Trophoblast cell (in vitro differentiated cells and primary cell): ENCODE measurements at regions not wholly inside any gene's neighbourhood (a gene's known extent, or its start where the extent isn't known, plus 50 kb on each side); places are given as distances from the start of the nearest gene placed in this dataset.

Experiments
- DNase-seq, 2 donors: peaks; one replicate each; pipeline ENCODE4 v3.0.0-alpha.2; 2016
- H2AFZ ChIP-seq: 2 replicates; pipeline ENCODE4 v1.6.1; 2013; ENCODE audit warnings: low read length, moderate library complexity, mild to moderate bottlenecking; ENCODE audit not compliant: insufficient read depth, poor library complexity
- H2AK5ac ChIP-seq: 2 replicates; pipeline ENCODE4 v1.6.1; 2013; ENCODE audit warnings: mild to moderate bottlenecking, low read length
- H2BK120ac ChIP-seq: 2 replicates; pipeline ENCODE4 v1.6.1; 2013; ENCODE audit warnings: low read length, mild to moderate bottlenecking, moderate library complexity; ENCODE audit not compliant: insufficient read depth, poor library complexity
- H2BK12ac ChIP-seq: 2 replicates; pipeline ENCODE4 v1.6.1; 2013; ENCODE audit warnings: mild to moderate bottlenecking, low read length, moderate library complexity
- H2BK5ac ChIP-seq: 2 replicates; pipeline ENCODE4 v1.6.1; 2013; ENCODE audit warnings: low read length, low read depth, moderate library complexity, mild to moderate bottlenecking; ENCODE audit not compliant: poor library complexity
- H3K14ac ChIP-seq: 2 replicates; pipeline ENCODE4 v1.6.1; 2013; ENCODE audit warnings: mild to moderate bottlenecking, low read length
- H3K18ac ChIP-seq: 2 replicates; pipeline ENCODE4 v1.6.1; 2013; ENCODE audit warnings: mild to moderate bottlenecking, low read length
- H3K23ac ChIP-seq: 2 replicates; pipeline ENCODE4 v1.6.1; 2013; ENCODE audit warnings: low read length
- H3K27ac ChIP-seq: 2 replicates; pipeline ENCODE4 v1.5.1; 2013; ENCODE audit warnings: low read depth, mild to moderate bottlenecking, inconsistent platforms, low read length, moderate library complexity
- H3K27me3 ChIP-seq: 2 replicates; pipeline ENCODE4 v1.6.1; 2013; ENCODE audit warnings: inconsistent platforms, mild to moderate bottlenecking, low read length, moderate library complexity; ENCODE audit not compliant: insufficient read depth
- H3K36me3 ChIP-seq, 2 experiments: 1 replicate in 1 of 2; 2 replicates in 1 of 2; pipeline ENCODE4 v1.6.1; 2013; ENCODE audit warnings: low read length in 2 of 2, mild to moderate bottlenecking in 2 of 2, moderate library complexity in 1 of 2; ENCODE audit not compliant: insufficient read depth in 2 of 2, control insufficient read depth in 1 of 2
- H3K4ac ChIP-seq: 2 replicates; pipeline ENCODE4 v1.6.1; 2013; ENCODE audit warnings: low read depth, mild to moderate bottlenecking, low read length, moderate library complexity
- H3K4me1 ChIP-seq, 2 experiments: 1 replicate in 1 of 2; 2 replicates in 1 of 2; pipeline ENCODE4 v1.6.1; 2013; ENCODE audit warnings: low read length in 2 of 2, mild to moderate bottlenecking in 2 of 2, moderate library complexity in 1 of 2; ENCODE audit not compliant: insufficient read depth in 2 of 2, control insufficient read depth in 1 of 2
- H3K4me2 ChIP-seq: 2 replicates; pipeline ENCODE4 v1.6.1; 2013; ENCODE audit warnings: inconsistent platforms, mild to moderate bottlenecking, low read length, moderate library complexity
- H3K4me3 ChIP-seq: 2 replicates; pipeline ENCODE4 v1.5.1; 2013; ENCODE audit warnings: mild to moderate bottlenecking, low read depth, low read length, inconsistent platforms
- H3K79me1 ChIP-seq: one replicate; pipeline ENCODE4 v1.6.1; 2013; ENCODE audit warnings: low read length
- H3K79me2 ChIP-seq: 2 replicates; pipeline ENCODE4 v1.6.1; 2013; ENCODE audit warnings: low read length, mild to moderate bottlenecking; ENCODE audit not compliant: control insufficient read depth, insufficient read depth, poor library complexity
- H3K9ac ChIP-seq: 2 replicates; pipeline ENCODE4 v1.6.1; 2013; ENCODE audit warnings: mild to moderate bottlenecking, low read length
- H3K9me3 ChIP-seq: 2 replicates; pipeline ENCODE4 v1.6.1; 2013; ENCODE audit warnings: low read depth, mild to moderate bottlenecking, control low read depth, inconsistent platforms, low read length; ENCODE audit not compliant: insufficient read depth
- H4K12ac ChIP-seq: 2 replicates; pipeline ENCODE4 v1.6.1; 2013; ENCODE audit warnings: low read depth, mild to moderate bottlenecking, low read length, moderate library complexity
- H4K8ac ChIP-seq: 2 replicates; pipeline ENCODE4 v1.6.1; 2013; ENCODE audit warnings: low read depth, mild to moderate bottlenecking, low read length, moderate library complexity
- H4K91ac ChIP-seq: one replicate; pipeline ENCODE4 v1.6.1; 2013; ENCODE audit warnings: low read depth, mild to moderate bottlenecking, low read length, moderate library complexity
- WGBS: extraction: QIAGEN DNeasy Blood & Tissue Kit; methylation state at CpG from one replicate; pipeline ENCODE4 v1.1.7; 2013; ENCODE audit warnings: missing lambda C conversion rate; ENCODE audit not compliant: insufficient read length, insufficient coverage; ENCODE audit errors: extremely low coverage; 5-methylcytosine and 5-hydroxymethylcytosine counted together

- Histone ChIP-seq H3K4me2 (no peak overlapping the region), H3K79me1 (no peaks in the 10 kb centered on the region), H2AFZ (no peak overlapping the region), H2AK5ac (no peak overlapping the region), H3K9me3 (no peaks in the 10 kb centered on the region), H4K12ac (no peak overlapping the region), H3K14ac (no peak overlapping the region), H4K8ac (no peak overlapping the region), H4K91ac (no peak overlapping the region), H3K4me3 (no peak overlapping the region), H3K27me3 (no peaks in the 10 kb centered on the region), H2BK120ac (no peak overlapping the region), H3K23ac (no peak overlapping the region), H3K36me3 (no peaks in the 10 kb centered on the region), H3K4ac (no peak overlapping the region), H3K27ac (peak overlapping the region; percentile 46), H3K79me2 (no peaks in the 10 kb centered on the region), H3K9ac (no peak overlapping the region), H2BK5ac (no peak overlapping the region), H3K18ac (no peak overlapping the region), H3K4me1 (no peaks in the 10 kb centered on the region), H2BK12ac (no peak overlapping the region)
- DNase-seq: peak; percentile 72 to 90
- no CpG with 5 or more reads among the region's 1 CpG for WGBS
These were observed 77.2 kb upstream of the FIGN start for GRCh38 chr2:163812926-163813520.

GRCh38 chr2:163808406-163808805 is 72.6 kb upstream of the FIGN start:
- no CpG with 5 or more reads among the region's 2 CpGs for WGBS
- Histone ChIP-seq H3K27me3 (no peaks in the 10 kb centered on the region), H3K79me2 (no peaks in the 10 kb centered on the region), H3K18ac (no peak overlapping the region), H2BK120ac (no peak overlapping the region), H2AFZ (no peak overlapping the region), H3K9ac (no peak overlapping the region), H3K27ac (no peak overlapping the region), H3K36me3 (no peaks in the 10 kb centered on the region), H3K23ac (no peak overlapping the region), H3K4me3 (no peak overlapping the region), H2BK12ac (no peak overlapping the region), H2AK5ac (no peak overlapping the region), H3K79me1 (no peaks in the 10 kb centered on the region), H4K12ac (no peak overlapping the region), H4K8ac (no peak overlapping the region), H3K4me1 (no peaks in the 10 kb centered on the region), H2BK5ac (no peak overlapping the region), H3K4me2 (no peak overlapping the region), H3K9me3 (no peaks in the 10 kb centered on the region), H3K14ac (no peak overlapping the region), H3K4ac (no peak overlapping the region), H4K91ac (no peak overlapping the region)
- no peak for DNase-seq

- Histone ChIP-seq H3K27me3 (no peaks in the 10 kb centered on the region), H3K27ac (no peak overlapping the region), H4K12ac (no peak overlapping the region), H3K4me1 (no peaks in the 10 kb centered on the region), H3K14ac (no peak overlapping the region), H3K23ac (no peak overlapping the region), H2BK12ac (no peak overlapping the region), H3K79me1 (no peaks in the 10 kb centered on the region), H2BK120ac (no peak overlapping the region), H3K4ac (no peak overlapping the region), H3K79me2 (no peaks in the 10 kb centered on the region), H3K4me2 (no peak overlapping the region), H2AFZ (no peak overlapping the region), H4K91ac (no peak overlapping the region), H2BK5ac (no peak overlapping the region), H2AK5ac (no peak overlapping the region), H3K9me3 (no peaks in the 10 kb centered on the region), H4K8ac (no peak overlapping the region), H3K18ac (no peak overlapping the region), H3K9ac (no peak overlapping the region), H3K36me3 (no peaks in the 10 kb centered on the region), H3K4me3 (no peak overlapping the region)
- peak in 1 of 2 donors; percentile 10 for DNase-seq
- no CpG with 5 or more reads among the region's 3 CpGs for WGBS
These were observed 66.5 kb upstream of the FIGN start for GRCh38 chr2:163802284-163802683.

- H2AK5ac ChIP-seq: no peak overlapping the region
- no peak for DNase-seq
- H3K27me3 ChIP-seq: no peaks in the 10 kb centered on the region
- H3K4me3 ChIP-seq: no peak overlapping the region
- no peaks in the 10 kb centered on the region for H3K79me2 ChIP-seq
- H2BK5ac ChIP-seq: no peak overlapping the region
- no peak overlapping the region for H3K4me2 ChIP-seq
- no peaks in the 10 kb centered on the region for H3K79me1 ChIP-seq
- no peak overlapping the region for H4K8ac ChIP-seq
- no peak overlapping the region for H4K91ac ChIP-seq
- no peak overlapping the region for H3K14ac ChIP-seq
- H3K18ac ChIP-seq: no peak overlapping the region
- no peak overlapping the region for H2BK12ac ChIP-seq
- no peak overlapping the region for H2AFZ ChIP-seq
- no peak overlapping the region for H2BK120ac ChIP-seq
- H3K23ac ChIP-seq: no peak overlapping the region
- no CpG with 5 or more reads among the region's 2 CpGs for WGBS
- no peaks in the 10 kb centered on the region for H3K4me1 ChIP-seq
- H3K36me3 ChIP-seq: no peaks in the 10 kb centered on the region
- no peak overlapping the region for H3K27ac ChIP-seq
- H3K4ac ChIP-seq: no peak overlapping the region
- H3K9me3 ChIP-seq: no peaks in the 10 kb centered on the region
- no peak overlapping the region for H4K12ac ChIP-seq
- no peak overlapping the region for H3K9ac ChIP-seq
These were observed 65.7 kb upstream of the FIGN start for GRCh38 chr2:163801486-163801885.
